ENCODE measurements at regions not wholly inside any gene's neighbourhood (a gene's known extent, or its start where the extent isn't known, plus 50 kb on each side); places are given as distances from the start of the nearest gene placed in this dataset.

DNA sequence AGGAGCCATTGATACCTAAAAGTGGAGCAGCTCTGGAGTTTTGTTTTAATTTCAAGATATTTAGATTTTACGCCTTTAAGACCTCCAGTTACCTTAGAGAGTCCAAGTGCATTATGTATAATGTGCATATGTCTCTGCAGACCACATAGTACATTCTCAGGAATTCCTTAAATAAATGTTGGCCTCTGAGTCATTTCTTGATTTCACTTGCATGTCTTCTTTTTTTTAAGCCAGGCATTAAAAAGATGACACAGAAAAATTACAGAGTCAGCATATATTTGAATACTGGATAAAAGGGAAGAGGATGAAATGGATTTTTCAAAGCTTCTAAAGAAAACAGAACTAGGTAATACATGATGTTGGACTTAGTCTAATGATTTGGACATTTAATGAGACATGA, 125.2 kb downstream of the TMCO5A start:
- Histone ChIP-seq H3K27ac (ENCODE audit: low read depth, low read length) (peak overlapping the region; percentile 44; the same call in 1 of the 2 replicates), H3K4me2 (ENCODE audit: insufficient read depth in 1 of 2, low read depth in 2 of 2, low read length in 2 of 2) (no peak overlapping the region; a peak in 1 of 4 replicates)
- no peak for FAIRE-seq

More for the DNA sequence above, 125.2 kb downstream of the TMCO5A start:
- no peaks in the 10 kb centered on the region for H3K79me1 ChIP-seq (ENCODE audit: low read depth, low read length)
- ChIA-PET CTCF (ENCODE audit: partially characterized antibody) (interaction anchor here (0.9 to 2.9 kb wide), 4 partner anchors 13 to 192 kb away, joined by 3 to 9 read pairs (median 4); partner anchors contain the start of gene SPRED1), POLR2A (ENCODE audit: partially characterized antibody) (interaction anchor here (1.1 to 3.6 kb wide), 5 partner anchors 9 to 193 kb away, joined by 3 to 20 read pairs (median 6); partner anchors contain the start of gene SPRED1)
- no peak for DNase-seq (ENCODE audit: low read depth in 1 of 2, low spot score in 2 of 2)
- H3K56ac ChIP-seq (replicated peaks; ENCODE audit: insufficient read length, low read depth, low read length) = no peak overlapping the region
- H2AK5ac ChIP-seq (ENCODE audit: low read depth, low read length) = no peak overlapping the region
- no peak overlapping the region for H2BK12ac ChIP-seq (ENCODE audit: low read depth, low read length)
- no peak overlapping the region for H2BK15ac ChIP-seq (ENCODE audit: low read length)
- H3K18ac ChIP-seq (ENCODE audit: extremely low read depth, low read length) = no peak overlapping the region
- H3K4me1 ChIP-seq (replicated peaks in 1 of 4; ENCODE audit: control insufficient read depth in 3 of 4, insufficient read depth in 4 of 4, low read length in 3 of 4) = peaks cover 2 to 21% (median 14%) of the 10 kb centered on the region in 4 experiments; a peak in 6 of 7 replicates
- H4K91ac ChIP-seq (replicated peaks; ENCODE audit: insufficient read length, low read length) = no peak overlapping the region
- no peak overlapping the region for H3K9ac ChIP-seq (replicated peaks in 1 of 4; ENCODE audit: extremely low read depth in 1 of 4, low read depth in 3 of 4, low read length in 3 of 4)
- no peaks in the 10 kb centered on the region for H3K9me3 ChIP-seq (ENCODE audit: insufficient read depth in 2 of 2, low read depth in 1 of 2, low read length in 1 of 2)
- H3K14ac ChIP-seq (ENCODE audit: insufficient read length) = no peak overlapping the region
- H3K23ac ChIP-seq (ENCODE audit: insufficient read length) = no peak overlapping the region
- H2BK5ac ChIP-seq (ENCODE audit: low read depth, low read length) = no peak overlapping the region
- H4K8ac ChIP-seq (ENCODE audit: extremely low read depth, insufficient read depth, low read length) = no peak overlapping the region
- no peak for TF ChIP-seq HDAC6 (IDR thresholded peaks at IDR 0.05; ENCODE audit: low read depth, low read length)
- peak; percentile 77 for TF ChIP-seq MAFK (IDR thresholded peaks at IDR 0.05; ENCODE audit: low read depth, low read length)
- 94% methylated on average over 1 of the region's 1 CpG; no CpG with 5 or more reads in 1 of the 2 experiments for WGBS, 2 experiments (ENCODE audit: extremely low coverage in 1 of 2, insufficient coverage in 1 of 2, insufficient read length in 1 of 2, insufficient replicate concordance in 2 of 2, low coverage in 1 of 2, low lambda C conversion rate in 2 of 2, missing lambda C conversion rate in 1 of 2)
- H3K36me3 ChIP-seq (ENCODE audit: control insufficient read depth in 2 of 4, insufficient read depth in 4 of 4, low read length in 3 of 4) = no peaks in the 10 kb centered on the region
- H3K79me2 ChIP-seq (ENCODE audit: control insufficient read depth in 1 of 2, insufficient read depth in 2 of 2, low read length in 2 of 2) = no peaks in the 10 kb centered on the region
- no peaks in the 10 kb centered on the region for H4K20me1 ChIP-seq (replicated peaks in 1 of 2; ENCODE audit: control insufficient read depth in 1 of 2, insufficient read depth in 2 of 2, low read length in 2 of 2)
- no peak overlapping the region for H2BK20ac ChIP-seq (ENCODE audit: low read length)
- H4K5ac ChIP-seq (ENCODE audit: insufficient read length, low read depth, low read length) = no peak overlapping the region
- H2BK120ac ChIP-seq (replicated peaks; ENCODE audit: low read depth, low read length) = no peak overlapping the region
- no peak overlapping the region for H3K4ac ChIP-seq (replicated peaks; ENCODE audit: insufficient read length, low read depth, low read length)
- no peaks in the 10 kb centered on the region for H3K23me2 ChIP-seq (ENCODE audit: low read depth, low read length)
- H3K27me3 ChIP-seq (replicated peaks in 1 of 4; ENCODE audit: control insufficient read depth in 3 of 4, extremely low read depth in 1 of 4, insufficient read depth in 3 of 4, low read length in 3 of 4) = no peaks in the 10 kb centered on the region
- no peak overlapping the region for H3K4me3 ChIP-seq (ENCODE audit: extremely low read depth in 1 of 4, insufficient read depth in 2 of 4, low read depth in 3 of 4, low read length in 4 of 4)
- no peak overlapping the region for H2AFZ ChIP-seq (ENCODE audit: low read length)
